ENCODE measurements at regions not wholly inside any gene's neighbourhood (a gene's known extent, or its start where the extent isn't known, plus 50 kb on each side); places are given as distances from the start of the nearest gene placed in this dataset.

GRCh38 chr4:129474698-129475097, 378.7 kb downstream of the C4orf33 start:
- TF ChIP-seq CTCF (IDR thresholded peaks at IDR 0.05) (no peak), POLR2A (IDR thresholded peaks at IDR 0.05) (no peak)
